HG03520 (cell line): ENCODE measurements at regions not wholly inside any gene's neighbourhood (a gene's known extent, or its start where the extent isn't known, plus 50 kb on each side); places are given as distances from the start of the nearest gene placed in this dataset.
"Not testable (repeated sequence)": the region's sequence is repeated elsewhere in the genome, so short reads cannot be mapped to it uniquely, and the experiment has no call there.

Experiments used
- ATAC-seq: cut with Tn5 transposase; IDR thresholded peaks from one replicate; pipeline ENCODE4 v1.9.1; 2021; ENCODE audit warnings: mild to moderate bottlenecking, moderate library complexity; ENCODE audit not compliant: unreplicated experiment

GRCh38 chr4:14338585-14339265, 663.6 kb upstream of the CPEB2 start:
- no peak for ATAC-seq

GRCh38 chr4:14339715-14340114, 662.6 kb upstream of the CPEB2 start:
- ATAC-seq = no peak

- no peak for ATAC-seq
These were observed 662.0 kb upstream of the CPEB2 start for GRCh38 chr4:14340321-14340720.

GRCh38 chr4:14343961-14344360, 658.3 kb upstream of the CPEB2 start:
- ATAC-seq = no peak

- ATAC-seq = no peak
These were observed 656.9 kb upstream of the CPEB2 start for GRCh38 chr4:14345356-14345775.

GRCh38 chr4:14347526-14347925, 654.8 kb upstream of the CPEB2 start:
- ATAC-seq = no peak

- ATAC-seq = no peak
These were observed 653.8 kb upstream of the CPEB2 start for GRCh38 chr4:14348506-14348905.

GRCh38 chr4:14358544-14359160, 643.6 kb upstream of the CPEB2 start:
- not testable (repeated sequence) for ATAC-seq

- ATAC-seq = no peak
These were observed 642.3 kb upstream of the CPEB2 start for GRCh38 chr4:14359991-14360390.

- ATAC-seq = no peak
These were observed 641.2 kb upstream of the CPEB2 start for GRCh38 chr4:14361084-14361483.

GRCh38 chr4:14362385-14362784, 639.9 kb upstream of the CPEB2 start:
- ATAC-seq = no peak

- ATAC-seq = no peak
These were observed 637.2 kb upstream of the CPEB2 start for GRCh38 chr4:14364953-14365536.

GRCh38 chr4:14368391-14368790, 633.9 kb upstream of the CPEB2 start:
- ATAC-seq = no peak

- ATAC-seq = no peak
These were observed 631.1 kb upstream of the CPEB2 start for GRCh38 chr4:14371131-14371530.

- no peak for ATAC-seq
These were observed 626.5 kb upstream of the CPEB2 start for GRCh38 chr4:14375816-14376215.

GRCh38 chr4:14379183-14379582, 623.1 kb upstream of the CPEB2 start:
- no peak for ATAC-seq

GRCh38 chr4:14383652-14384051, 618.6 kb upstream of the CPEB2 start:
- ATAC-seq = no peak

GRCh38 chr4:14384824-14385223, 617.5 kb upstream of the CPEB2 start:
- ATAC-seq = no peak

- no peak for ATAC-seq
These were observed 616.1 kb upstream of the CPEB2 start for GRCh38 chr4:14386196-14386595.

GRCh38 chr4:14387647-14388046, 614.6 kb upstream of the CPEB2 start:
- no peak for ATAC-seq

GRCh38 chr4:14392378-14392777, 609.9 kb upstream of the CPEB2 start:
- no peak for ATAC-seq

GRCh38 chr4:14396183-14396582, 606.1 kb upstream of the CPEB2 start:
- no peak for ATAC-seq
